Limb (tissue), 2 donors: ENCODE measurements at regions not wholly inside any gene's neighbourhood (a gene's known extent, or its start where the extent isn't known, plus 50 kb on each side); places are given as distances from the start of the nearest gene placed in this dataset.

Source experiments
- DNase-seq, 2 donors: peaks; one replicate each; pipeline ENCODE4 v3.0.0-alpha.2; 2016; ENCODE audit errors: extremely low spot score in 2 of 2

GRCh38 chr2:216808805-216809425 lies 50.9 kb downstream of the TNP1 start:
- DNase-seq, result no peak

GRCh38 chr2:216807857-216808272 lies 52.0 kb downstream of the TNP1 start:
- DNase-seq, result no peak

- no peak for DNase-seq
These were observed 55.2 kb downstream of the TNP1 start for GRCh38 chr2:216804357-216805350.

GRCh38 chr2:216803791-216804190 lies 56.1 kb downstream of the TNP1 start:
- DNase-seq, result no peak

DNA sequence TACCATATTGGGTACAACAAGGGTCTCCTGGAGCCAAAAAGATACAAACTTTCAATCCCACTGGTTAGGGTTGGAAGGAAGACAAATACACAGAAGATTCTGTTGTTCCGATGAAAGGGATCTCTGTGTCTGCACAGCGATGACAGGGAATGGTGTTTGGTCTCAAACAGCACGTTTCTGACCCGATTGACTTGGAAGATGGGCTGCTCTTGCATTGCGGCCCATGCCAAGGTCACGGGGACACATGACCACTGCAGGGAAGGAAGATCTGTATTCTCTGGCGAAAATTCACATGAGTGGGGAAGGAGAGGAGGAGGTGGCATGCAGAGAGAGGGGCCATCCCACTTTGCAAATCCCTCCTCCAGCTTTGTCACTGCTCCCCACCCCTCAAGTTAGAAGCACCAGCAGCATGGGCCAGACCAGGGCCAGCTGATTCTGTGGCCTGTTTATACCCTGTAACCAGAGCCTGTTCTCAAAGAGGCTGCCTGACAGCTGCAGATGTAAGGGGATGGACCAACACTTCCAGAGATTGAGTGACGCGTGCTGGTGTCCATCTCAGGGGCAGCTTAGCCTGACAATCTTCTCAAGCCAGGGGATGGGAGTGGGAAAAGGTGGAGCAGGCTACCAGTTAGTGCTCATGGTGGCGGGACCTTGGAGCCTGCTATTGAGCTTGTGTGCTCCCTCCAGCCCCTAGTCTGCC lies 57.2 kb downstream of the TNP1 start:
- peak in 1 of 2 donors; percentile 51 for DNase-seq

DNA sequence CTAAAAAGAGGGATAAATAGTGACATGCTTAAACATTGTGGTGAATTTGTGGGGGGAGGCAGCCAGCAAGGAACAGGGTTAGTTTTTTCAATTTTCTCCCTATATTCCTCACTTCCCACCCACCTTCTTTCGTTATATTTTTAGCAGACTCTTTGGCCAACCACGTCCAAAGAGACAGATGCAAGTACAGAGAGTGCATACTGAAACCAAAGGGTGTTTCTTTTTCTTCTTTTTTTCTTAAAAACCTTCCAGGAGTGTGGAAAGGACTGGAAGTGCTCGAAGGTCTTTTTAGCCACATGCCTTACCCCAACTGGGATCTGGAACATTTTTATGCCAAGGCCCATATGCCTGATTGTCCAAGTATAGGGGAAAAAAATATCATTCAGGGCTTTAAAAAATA lies 59.0 kb downstream of the TNP1 start:
- DNase-seq, result no peak

DNA sequence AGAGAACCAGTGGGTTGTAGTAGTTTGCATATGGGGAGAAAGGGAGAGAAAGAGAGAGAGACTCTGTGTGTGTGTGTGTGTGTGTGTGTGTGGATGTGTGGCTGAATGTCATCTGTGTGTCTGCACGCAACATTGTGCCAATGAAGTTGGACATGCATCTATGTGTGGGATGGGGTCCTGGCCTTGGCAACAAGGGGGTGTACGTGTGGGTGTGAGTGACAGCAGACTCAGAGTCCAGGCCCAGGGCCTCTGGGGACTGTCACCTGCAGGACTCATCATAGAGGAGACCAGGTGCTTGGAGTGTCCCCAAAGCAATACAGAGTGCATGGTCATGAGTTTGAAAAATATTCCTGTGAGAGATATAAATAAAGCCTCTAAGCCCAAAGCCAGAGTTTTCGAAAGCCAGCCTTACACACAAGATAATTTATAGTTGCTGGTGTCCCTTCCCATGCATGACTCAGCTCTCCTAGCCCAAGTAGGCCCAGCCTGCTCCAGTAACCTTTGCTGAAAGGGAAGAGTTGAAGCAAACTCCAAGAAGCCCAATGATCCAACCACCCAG lies 59.9 kb downstream of the TNP1 start:
- DNase-seq, result no peak

- DNase-seq, result no peak
These were observed 63.6 kb downstream of the TNP1 start for GRCh38 chr2:216796115-216796840.

DNA sequence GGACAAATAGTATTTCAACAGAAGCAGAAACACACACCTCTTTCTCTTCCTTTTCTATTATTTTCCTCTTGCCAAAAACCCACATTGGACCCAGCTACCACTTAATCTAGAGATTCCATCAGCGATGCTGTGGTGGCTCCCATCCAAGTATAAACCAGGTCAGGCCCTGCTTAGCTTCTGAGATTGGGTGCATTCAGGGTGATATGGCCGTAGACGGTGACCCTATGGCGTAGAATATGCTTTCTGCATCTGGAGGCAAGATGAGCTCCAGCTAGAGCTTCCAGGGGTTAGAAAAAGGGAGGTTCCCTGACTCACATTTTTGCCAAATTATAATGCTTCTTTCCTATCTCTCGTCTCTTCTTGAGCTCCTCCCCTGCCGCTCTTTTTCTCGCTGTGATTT lies 66.5 kb downstream of the TNP1 start:
- DNase-seq, result no peak

GRCh38 chr2:216792222-216793021 lies 67.4 kb downstream of the TNP1 start:
- no peak for DNase-seq

DNA sequence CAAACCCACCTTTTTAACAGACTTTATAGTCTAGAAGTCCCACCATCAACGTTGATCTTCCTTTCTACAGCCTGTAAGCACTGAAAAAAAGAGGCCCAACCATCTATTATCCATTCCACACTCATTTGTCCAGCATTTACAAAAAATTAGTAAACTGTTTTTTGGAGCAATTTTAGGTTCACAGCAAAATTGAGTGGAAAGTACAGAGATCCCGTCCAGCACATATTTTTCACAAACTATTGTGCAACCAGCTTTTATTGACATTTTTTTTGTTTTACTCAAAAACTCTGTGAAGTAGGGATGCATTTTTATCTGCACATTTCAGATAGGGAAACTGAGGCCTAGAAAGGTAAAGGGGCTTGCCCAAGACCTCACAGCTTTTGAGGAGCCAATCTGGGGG lies 68.6 kb downstream of the TNP1 start:
- DNase-seq, result no peak

- DNase-seq, result no peak
These were observed 70.8 kb downstream of the TNP1 start for GRCh38 chr2:216789081-216789480.

DNA sequence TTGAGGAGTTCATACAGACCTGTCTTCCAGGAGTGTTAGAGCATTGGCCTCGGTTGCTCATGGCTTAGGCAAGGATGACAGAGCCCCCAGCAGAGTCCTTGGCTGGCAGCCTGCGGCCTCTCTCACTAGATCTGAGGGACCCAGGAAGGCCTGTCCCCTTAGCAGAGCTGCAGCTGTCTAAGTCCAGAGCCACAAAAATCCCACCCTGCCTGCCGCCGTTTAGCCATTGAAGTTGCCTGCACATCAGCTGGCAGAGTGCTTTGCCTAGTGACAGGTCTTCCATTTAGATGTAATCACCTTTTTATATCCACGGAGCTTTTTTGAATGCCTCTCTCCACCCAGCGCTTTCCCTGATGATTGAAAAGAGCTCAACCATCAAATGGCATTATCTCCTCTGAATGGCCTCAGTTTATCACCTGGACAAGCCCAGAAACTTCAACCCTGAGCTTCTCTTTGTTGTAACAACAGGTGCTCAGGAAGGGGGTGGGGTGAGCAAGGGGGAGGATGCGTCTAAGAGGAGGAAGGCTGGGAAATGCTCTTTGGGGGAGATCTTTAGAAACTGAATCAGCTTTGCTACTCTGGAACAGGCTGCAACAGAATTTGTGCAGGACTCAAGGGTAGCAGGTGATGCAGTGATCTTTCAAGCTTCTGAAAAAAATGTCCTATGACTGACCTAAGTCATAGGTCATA lies 71.9 kb downstream of the TNP1 start:
- DNase-seq, result no peak

GRCh38 chr2:216786676-216787075 lies 73.2 kb downstream of the TNP1 start:
- no peak for DNase-seq

GRCh38 chr2:216784456-216784855 lies 75.4 kb downstream of the TNP1 start:
- DNase-seq, result no peak

DNA sequence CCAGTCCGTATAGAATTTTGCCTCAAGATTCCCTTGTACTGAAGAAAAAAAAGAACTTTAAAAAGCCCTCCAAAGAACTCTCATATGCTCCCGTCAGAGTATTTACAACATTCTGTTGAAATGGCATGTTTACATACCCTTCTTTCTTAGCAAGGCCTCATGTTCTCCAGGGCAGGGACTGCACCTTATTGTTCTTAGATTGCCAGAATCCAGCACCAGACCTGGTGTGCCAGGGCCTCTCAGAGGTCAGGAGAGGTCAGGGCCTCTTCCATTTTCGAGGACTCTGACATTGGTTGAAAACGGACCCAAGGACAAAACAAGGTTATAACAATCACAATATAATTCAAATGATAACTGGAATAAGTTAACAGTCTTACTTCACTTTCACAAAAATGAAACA lies 78.2 kb downstream of the TNP1 start:
- no peak for DNase-seq

DNA sequence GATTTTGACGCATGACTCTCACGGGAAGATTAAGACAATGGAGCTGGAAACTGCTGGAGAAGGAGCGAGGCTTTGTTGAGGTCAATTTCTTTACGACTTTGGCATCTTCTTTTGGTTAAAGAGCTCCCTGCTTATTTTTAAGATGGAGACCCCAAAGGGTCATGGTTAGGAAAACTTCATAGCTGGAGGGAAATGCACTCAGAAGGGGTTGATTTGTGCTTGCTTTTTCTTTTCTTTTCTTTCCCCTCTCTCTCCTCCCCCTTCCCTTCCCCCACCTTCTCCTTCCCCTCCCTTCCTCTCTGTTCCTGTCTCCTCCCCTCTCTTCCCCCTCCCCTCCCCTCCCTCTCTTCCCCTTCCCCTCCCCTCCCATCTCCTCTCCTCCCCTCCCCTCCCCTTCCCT lies 79.0 kb downstream of the TNP1 start:
- no peak for DNase-seq

DNA sequence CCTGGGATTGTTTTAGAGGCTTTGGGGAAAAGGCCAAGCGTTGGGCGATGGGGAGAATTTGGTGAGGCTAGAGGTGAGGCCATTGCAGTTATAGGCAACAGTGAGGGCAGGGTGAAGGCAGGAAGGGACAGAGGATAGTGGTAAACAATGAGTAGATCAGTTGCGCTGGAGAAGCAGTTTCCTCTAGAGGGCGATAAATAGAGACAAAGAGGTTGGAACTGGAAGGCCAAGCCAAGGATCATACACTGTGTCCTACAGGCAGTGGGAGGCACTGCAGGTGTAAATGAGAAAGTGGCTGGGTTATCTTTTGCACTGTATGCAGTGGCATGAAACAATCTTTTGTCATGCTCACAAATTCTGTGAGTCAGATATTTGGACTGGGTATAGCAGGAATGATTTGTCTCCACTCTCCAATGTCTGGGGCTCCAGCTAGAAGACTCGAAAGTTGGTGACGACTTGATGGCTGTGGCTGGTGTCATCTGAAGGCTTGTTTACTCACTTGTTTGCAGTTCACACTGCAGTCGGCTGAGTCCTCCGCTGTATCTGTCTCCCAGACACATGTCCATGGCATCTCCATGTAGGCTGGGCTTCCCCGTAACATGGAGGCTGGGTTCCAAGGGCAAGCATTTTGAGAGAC lies 82.1 kb downstream of the TNP1 start:
- DNase-seq, result no peak
